Endothelial cell of umbilical vein (primary cell): ENCODE measurements at regions not wholly inside any gene's neighbourhood (a gene's known extent, or its start where the extent isn't known, plus 50 kb on each side); places are given as distances from the start of the nearest gene placed in this dataset.

ENCODE experiments used
- BruUV-seq: library from RNA; stranded (reverse); fragments of 400-500 nt; replicated peaks from 2 replicates; lab custom pipeline; 2021; lab: Mats Ljungman, UMichigan
- CTCF ChIA-PET: fragments of 300-600, 350-600 bp; sonication (Branson Sonifier 250); formaldehyde crosslinking; loops from one replicate; lab custom pipeline; 2021; ENCODE audit warnings: antibody characterized with exemption, inconsistent platforms; lab: Charles Lee
- POLR2A ChIA-PET: fragments of 300-600, 350-600 bp; sonication (Branson Sonifier 250); formaldehyde crosslinking; loops from one replicate; lab custom pipeline; 2021; ENCODE audit warnings: antibody characterized with exemption, inconsistent platforms; lab: Charles Lee
- DNase-seq: peaks from one replicate; pipeline ENCODE4 v3.0.0-alpha.2; 2011; ENCODE audit warnings: low read depth, low spot score
- FAIRE-seq: peaks from 2 replicates; lab custom pipeline; 2011; peaks lifted over from hg19 to GRCh38; lab: Jason Lieb, UNC
- H2AFZ ChIP-seq: 2 replicates; pipeline ENCODE4 v1.6.0; 2012; ENCODE audit warnings: low read depth, low read length, control low read depth, inconsistent platforms
- H3K27ac ChIP-seq: 2 replicates; pipeline ENCODE4 v1.5.1; 2011; ENCODE audit warnings: low read depth, mild to moderate bottlenecking, control low read depth, low read length, moderate library complexity; ENCODE audit not compliant: insufficient read depth
- H3K27me3 ChIP-seq, 2 experiments: 2 replicates each; pipeline versions ENCODE4 v1.6.0 to v1.6.1; 2011; ENCODE audit warnings: low read length in 2 of 2, mixed read lengths in 1 of 2; ENCODE audit not compliant: control insufficient read depth in 2 of 2, insufficient read depth in 2 of 2
- H3K36me3 ChIP-seq, 2 experiments: 2 replicates in 1 of 2; 3 replicates in 1 of 2; pipeline ENCODE4 v1.5.1; 2011; ENCODE audit warnings: low read length in 2 of 2, mild to moderate bottlenecking in 1 of 2, moderate library complexity in 1 of 2; ENCODE audit not compliant: control insufficient read depth in 2 of 2, insufficient read depth in 2 of 2; ENCODE audit errors: extremely low read depth in 1 of 2
- H3K4me1 ChIP-seq: 3 replicates; pipeline ENCODE4 v1.5.1; 2011; ENCODE audit warnings: mild to moderate bottlenecking, low read length; ENCODE audit not compliant: control insufficient read depth, insufficient read depth; ENCODE audit errors: extremely low read depth
- H3K4me2 ChIP-seq: 2 replicates; pipeline ENCODE4 v1.6.1; 2011; ENCODE audit warnings: low read length, control low read depth, mixed read lengths; ENCODE audit not compliant: insufficient read depth
- H3K4me3 ChIP-seq, 3 experiments: fragments of 200-600 bp in 1 of 3; sonication (generic), shearing (Covaris generic) in 1 of 3; replicated peaks in 1 of 3; 2 replicates each; pipeline ENCODE4 v1.5.1; 2011 to 2016; ENCODE audit warnings: control low read depth in 3 of 3, low read length in 3 of 3, mild to moderate bottlenecking in 2 of 3, inconsistent platforms in 1 of 3, low read depth in 1 of 3, moderate library complexity in 1 of 3; ENCODE audit not compliant: insufficient read depth in 1 of 3
- H3K79me2 ChIP-seq: 2 replicates; pipeline ENCODE4 v1.6.0; 2012; ENCODE audit warnings: low read length, inconsistent platforms; ENCODE audit not compliant: control insufficient read depth, insufficient read depth
- H3K9ac ChIP-seq: replicated peaks from 2 replicates; pipeline ENCODE3; 2011; ENCODE audit warnings: low read length, control low read depth; ENCODE audit not compliant: insufficient read depth; ENCODE audit errors: extremely low read depth
- H3K9me1 ChIP-seq: replicated peaks from 3 replicates; pipeline ENCODE4 v1.6.0; 2011; ENCODE audit warnings: mild to moderate bottlenecking, low read length; ENCODE audit not compliant: control insufficient read depth, insufficient read depth; ENCODE audit errors: extremely low read depth
- H3K9me3 ChIP-seq: replicated peaks from 2 replicates; pipeline ENCODE4 v1.5.1; 2012; ENCODE audit warnings: low read length, inconsistent platforms; ENCODE audit not compliant: control insufficient read depth, insufficient read depth
- H4K20me1 ChIP-seq: replicated peaks from 2 replicates; pipeline ENCODE3; 2011; ENCODE audit warnings: mild to moderate bottlenecking, low read length; ENCODE audit not compliant: control insufficient read depth, insufficient read depth; ENCODE audit errors: extremely low read depth
- CTCF ChIP-seq, 2 donors: IDR thresholded peaks; 1 replicate in 1 of 2; 2 replicates in 1 of 2; pipeline ENCODE4 v1.5.1; 2011; ENCODE audit warnings: low read length in 2 of 2, mild to moderate bottlenecking in 2 of 2, moderate library complexity in 2 of 2, control low read depth in 1 of 2, inconsistent platforms in 1 of 2, low read depth in 1 of 2; ENCODE audit not compliant: insufficient read depth in 1 of 2; ENCODE audit errors: extremely low read depth in 1 of 2
- EZH2 ChIP-seq: IDR thresholded peaks from 2 replicates; pipeline ENCODE4 v1.6.1; 2012; ENCODE audit warnings: borderline replicate concordance, low read depth, mild to moderate bottlenecking, moderate library complexity, low read length, inconsistent platforms; ENCODE audit not compliant: severe bottlenecking
- FOS ChIP-seq: IDR thresholded peaks from 2 replicates; pipeline ENCODE4 v1.6.1; 2011; ENCODE audit warnings: mild to moderate bottlenecking, low read length, moderate library complexity, borderline replicate concordance; ENCODE audit not compliant: insufficient read depth
- GATA2 ChIP-seq: IDR thresholded peaks from 2 replicates; pipeline ENCODE4 v1.7.0; 2011; ENCODE audit warnings: low read depth, mild to moderate bottlenecking, moderate library complexity, mixed read lengths, low read length; ENCODE audit not compliant: insufficient read length, insufficient read depth
- JUN ChIP-seq: IDR thresholded peaks from 2 replicates; pipeline ENCODE4 v1.6.1; 2011; ENCODE audit warnings: borderline replicate concordance, low read depth; ENCODE audit not compliant: insufficient read length, insufficient read depth
- MAX ChIP-seq: IDR thresholded peaks from 2 replicates; pipeline ENCODE4 v1.6.1; 2011; ENCODE audit not compliant: insufficient read depth, insufficient read length
- MYC ChIP-seq: IDR thresholded peaks from one replicate; pipeline ENCODE4 v1.6.1; 2011; ENCODE audit warnings: mild to moderate bottlenecking, low read depth, low read length
- POLR2A ChIP-seq: IDR thresholded peaks from 2 replicates; pipeline ENCODE4 v1.6.1; 2012; ENCODE audit warnings: low read depth, mild to moderate bottlenecking, control low read depth, low read length
- POLR2AphosphoS5 ChIP-seq: IDR thresholded peaks from 2 replicates; pipeline ENCODE4 v1.6.1; 2012; ENCODE audit warnings: low read depth, mild to moderate bottlenecking, control low read depth, low read length, moderate library complexity; ENCODE audit not compliant: insufficient read depth
- dilution Hi-C: fragments of 300-500 bp; cut with MboI; formaldehyde crosslinking; loops from one replicate; pipeline ENCODE4 v1.15.0; 2019; ENCODE audit warnings: low sequenced_read_pairs; ENCODE audit not compliant: extremely low pct_ligation_motif_present
- intact Hi-C: fragments of 100-400 bp; cut with micrococcal nuclease; formaldehyde crosslinking; loops from one replicate; pipeline ENCODE4 v1.10.0; 2022

GRCh38 chr18:60893355-60894097, 439.7 kb upstream of the CDH20 start:
- TF ChIP-seq MAX, result no peak
- no peak for TF ChIP-seq JUN
- TF ChIP-seq GATA2, result no peak
- no peaks in the 10 kb centered on the region for H3K36me3 ChIP-seq
- H3K27me3 ChIP-seq, result no peaks in the 10 kb centered on the region
- H3K9me3 ChIP-seq, result no peaks in the 10 kb centered on the region
- DNase-seq, result no peak
- H3K27ac ChIP-seq, result peak overlapping the region; percentile 41
- no peak for FAIRE-seq
- no peak overlapping the region for H3K9ac ChIP-seq
- BruUV-seq, result no TSS peak
- no peak overlapping the region for H2AFZ ChIP-seq
- H3K79me2 ChIP-seq, result no peaks in the 10 kb centered on the region
- no peaks in the 10 kb centered on the region for H3K9me1 ChIP-seq
- dilution Hi-C loops (no loop called here), intact Hi-C loops (loop anchor here (2.0 to 5.0 kb wide), 2 partner anchors 21 to 141 kb away; no protein-coding TSS in a partner anchor)
- no peak overlapping the region for H3K4me3 ChIP-seq
- CTCF ChIA-PET, result interaction anchor here (1.6 to 2.7 kb wide), 2 partner anchors 20 to 85 kb away, joined by 6 to 15 read pairs; no protein-coding TSS in a partner anchor
- peaks cover 29% of the 10 kb centered on the region for H3K4me1 ChIP-seq
- no peaks in the 10 kb centered on the region for H4K20me1 ChIP-seq
- H3K4me2 ChIP-seq, result no peak overlapping the region
- POLR2A ChIA-PET, result no interaction called here

- Histone ChIP-seq H4K20me1 (no peaks in the 10 kb centered on the region), H3K9me3 (no peaks in the 10 kb centered on the region), H3K9ac (no peak overlapping the region), H2AFZ (no peak overlapping the region), H3K79me2 (no peaks in the 10 kb centered on the region), H3K4me1 (peaks cover 29% of the 10 kb centered on the region), H3K27me3 (no peaks in the 10 kb centered on the region), H3K4me3 (no peak overlapping the region), H3K27ac (no peak overlapping the region), H3K9me1 (no peaks in the 10 kb centered on the region), H3K36me3 (no peaks in the 10 kb centered on the region), H3K4me2 (no peak overlapping the region)
- POLR2A ChIA-PET, result no interaction called here
- DNase-seq, result no peak
- no peak for TF ChIP-seq POLR2A
- no peak for TF ChIP-seq MYC
- TF ChIP-seq EZH2, result no peak
- no peak for TF ChIP-seq CTCF (IDR thresholded peaks at IDR 0.05; ENCODE audit: extremely low read depth in 1 of 2, insufficient read depth in 1 of 2, low read depth in 1 of 2, low read length in 2 of 2)
- no peak for TF ChIP-seq FOS
- TF ChIP-seq GATA2, result no peak
- TF ChIP-seq MAX, result no peak
- no peak for TF ChIP-seq POLR2AphosphoS5
- TF ChIP-seq JUN, result no peak
- dilution Hi-C loops (no loop called here), intact Hi-C loops (loop anchor here (5.0 kb wide), 1 partner anchor 142 kb away; no protein-coding TSS in a partner anchor)
- CTCF ChIA-PET, result interaction anchor here (1.7 to 2.9 kb wide), 2 partner anchors 12 to 86 kb away, joined by 4 to 18 read pairs; no protein-coding TSS in a partner anchor
- no TSS peak for BruUV-seq
- FAIRE-seq, result no peak
Observed at GRCh38 chr18:60894254-60894945, 438.8 kb upstream of the CDH20 start.
